ENCODE measurements at regions not wholly inside any gene's neighbourhood (a gene's known extent, or its start where the extent isn't known, plus 50 kb on each side); places are given as distances from the start of the nearest gene placed in this dataset.
"Not testable (repeated sequence)": the region's sequence is repeated elsewhere in the genome, so short reads cannot be mapped to it uniquely, and the experiment has no call there.

- Histone ChIP-seq H3K4me1 (ENCODE audit: control insufficient read depth, insufficient read depth, low read length, poor library complexity, severe bottlenecking) (no peaks in the 10 kb centered on the region), H3K9me3 (ENCODE audit: control insufficient read depth, low read length) (no peaks in the 10 kb centered on the region), H3K4me3 (ENCODE audit: insufficient read depth, low read depth, low read length, poor library complexity, severe bottlenecking) (no peak overlapping the region), H3K27ac (ENCODE audit: insufficient read depth, low read length, poor library complexity, severe bottlenecking) (no peak overlapping the region), H3K27me3 (replicated peaks; ENCODE audit: control insufficient read depth, insufficient read depth, low read length, poor library complexity, severe bottlenecking) (no peaks in the 10 kb centered on the region), H3K36me3 (ENCODE audit: control insufficient read depth, insufficient read depth, low read length) (no peaks in the 10 kb centered on the region)
- no peak for DNase-seq
Measured at GRCh38 chr12:76646366-76646765, 86.8 kb upstream of the OSBPL8 start.

- H3K27ac ChIP-seq (ENCODE audit: insufficient read depth, low read length, poor library complexity, severe bottlenecking): no peak overlapping the region
- H3K4me1 ChIP-seq (ENCODE audit: control insufficient read depth, insufficient read depth, low read length, poor library complexity, severe bottlenecking): no peaks in the 10 kb centered on the region
- H3K27me3 ChIP-seq (replicated peaks; ENCODE audit: control insufficient read depth, insufficient read depth, low read length, poor library complexity, severe bottlenecking): no peaks in the 10 kb centered on the region
- DNase-seq: no peak
- H3K9me3 ChIP-seq (ENCODE audit: control insufficient read depth, low read length): no peaks in the 10 kb centered on the region
- no peaks in the 10 kb centered on the region for H3K36me3 ChIP-seq (ENCODE audit: control insufficient read depth, insufficient read depth, low read length)
- no peak overlapping the region for H3K4me3 ChIP-seq (ENCODE audit: insufficient read depth, low read depth, low read length, poor library complexity, severe bottlenecking)
Measured at GRCh38 chr12:76649099-76649498, 89.5 kb upstream of the OSBPL8 start.

GRCh38 chr12:76652402-76652801 is 92.8 kb upstream of the OSBPL8 start:
- no peaks in the 10 kb centered on the region for H3K9me3 ChIP-seq (ENCODE audit: control insufficient read depth, low read length)
- no peaks in the 10 kb centered on the region for H3K4me1 ChIP-seq (ENCODE audit: control insufficient read depth, insufficient read depth, low read length, poor library complexity, severe bottlenecking)
- no peaks in the 10 kb centered on the region for H3K36me3 ChIP-seq (ENCODE audit: control insufficient read depth, insufficient read depth, low read length)
- no peaks in the 10 kb centered on the region for H3K27me3 ChIP-seq (replicated peaks; ENCODE audit: control insufficient read depth, insufficient read depth, low read length, poor library complexity, severe bottlenecking)
- H3K4me3 ChIP-seq (ENCODE audit: insufficient read depth, low read depth, low read length, poor library complexity, severe bottlenecking): no peak overlapping the region
- H3K27ac ChIP-seq (ENCODE audit: insufficient read depth, low read length, poor library complexity, severe bottlenecking): no peak overlapping the region
- no peak for DNase-seq

DNA sequence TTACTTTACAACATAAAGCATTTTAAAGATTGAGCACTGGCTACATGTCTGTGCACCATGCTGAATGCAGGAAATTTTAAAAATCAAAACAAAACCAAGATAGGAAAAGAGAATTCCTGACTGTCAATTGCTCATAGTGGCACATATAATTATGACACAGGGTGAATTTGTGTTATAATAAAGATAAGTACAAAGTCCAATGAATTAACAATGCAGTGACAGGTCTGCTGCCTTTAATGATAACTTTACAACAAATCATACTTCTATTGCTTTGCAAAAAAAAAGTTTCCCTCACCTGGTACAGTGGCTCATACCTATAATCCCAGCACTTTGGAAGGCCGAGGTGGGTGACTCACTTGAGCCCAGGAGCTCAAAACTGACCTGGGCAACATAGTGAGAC is 93.8 kb upstream of the OSBPL8 start:
- H3K4me3 ChIP-seq (ENCODE audit: insufficient read depth, low read depth, low read length, poor library complexity, severe bottlenecking): no peak overlapping the region
- H3K27me3 ChIP-seq (replicated peaks; ENCODE audit: control insufficient read depth, insufficient read depth, low read length, poor library complexity, severe bottlenecking): no peaks in the 10 kb centered on the region
- no peaks in the 10 kb centered on the region for H3K36me3 ChIP-seq (ENCODE audit: control insufficient read depth, insufficient read depth, low read length)
- no peak for DNase-seq
- H3K27ac ChIP-seq (ENCODE audit: insufficient read depth, low read length, poor library complexity, severe bottlenecking): no peak overlapping the region
- H3K4me1 ChIP-seq (ENCODE audit: control insufficient read depth, insufficient read depth, low read length, poor library complexity, severe bottlenecking): no peaks in the 10 kb centered on the region
- no peaks in the 10 kb centered on the region for H3K9me3 ChIP-seq (ENCODE audit: control insufficient read depth, low read length)

DNA sequence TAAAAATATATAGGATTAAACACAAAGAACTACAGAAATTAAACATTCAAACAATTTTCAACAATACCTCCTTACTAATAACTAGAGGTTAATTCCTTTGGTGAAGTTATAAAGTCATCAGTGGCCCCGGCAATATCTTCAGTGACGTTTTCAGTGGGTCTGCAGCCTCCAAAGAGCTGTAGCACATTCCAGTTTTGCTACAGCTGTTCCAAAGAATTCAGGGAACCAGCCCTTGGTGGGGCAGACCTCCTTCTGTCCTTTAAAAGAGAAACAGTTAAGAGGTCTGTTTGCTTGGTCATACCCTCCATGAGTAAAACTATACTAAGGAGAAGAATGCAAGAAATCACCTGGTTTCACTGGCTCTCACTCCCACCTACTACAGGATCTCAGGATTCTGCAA is 99.2 kb upstream of the ZDHHC17 start:
- no peaks in the 10 kb centered on the region for H3K36me3 ChIP-seq (ENCODE audit: control insufficient read depth, insufficient read depth, low read length)
- no peak for DNase-seq
- no peaks in the 10 kb centered on the region for H3K4me1 ChIP-seq (ENCODE audit: control insufficient read depth, insufficient read depth, low read length, poor library complexity, severe bottlenecking)

GRCh38 chr12:76666290-76666835 is 97.6 kb upstream of the ZDHHC17 start:
- H3K27me3 ChIP-seq (replicated peaks; ENCODE audit: control insufficient read depth, insufficient read depth, low read length, poor library complexity, severe bottlenecking): no peaks in the 10 kb centered on the region
- no peaks in the 10 kb centered on the region for H3K4me1 ChIP-seq (ENCODE audit: control insufficient read depth, insufficient read depth, low read length, poor library complexity, severe bottlenecking)
- H3K36me3 ChIP-seq (ENCODE audit: control insufficient read depth, insufficient read depth, low read length): no peaks in the 10 kb centered on the region
- H3K9me3 ChIP-seq (ENCODE audit: control insufficient read depth, low read length): no peaks in the 10 kb centered on the region
- no peak for DNase-seq
- no peak overlapping the region for H3K4me3 ChIP-seq (ENCODE audit: insufficient read depth, low read depth, low read length, poor library complexity, severe bottlenecking)
- no peak overlapping the region for H3K27ac ChIP-seq (ENCODE audit: insufficient read depth, low read length, poor library complexity, severe bottlenecking)

More for the DNA sequence above, 99.2 kb upstream of the ZDHHC17 start:
- no peak overlapping the region for H3K27ac ChIP-seq (ENCODE audit: insufficient read depth, low read length, poor library complexity, severe bottlenecking)
- no peaks in the 10 kb centered on the region for H3K27me3 ChIP-seq (replicated peaks; ENCODE audit: control insufficient read depth, insufficient read depth, low read length, poor library complexity, severe bottlenecking)
- H3K4me3 ChIP-seq (ENCODE audit: insufficient read depth, low read depth, low read length, poor library complexity, severe bottlenecking): no peak overlapping the region
- H3K9me3 ChIP-seq (ENCODE audit: control insufficient read depth, low read length): no peaks in the 10 kb centered on the region

DNA sequence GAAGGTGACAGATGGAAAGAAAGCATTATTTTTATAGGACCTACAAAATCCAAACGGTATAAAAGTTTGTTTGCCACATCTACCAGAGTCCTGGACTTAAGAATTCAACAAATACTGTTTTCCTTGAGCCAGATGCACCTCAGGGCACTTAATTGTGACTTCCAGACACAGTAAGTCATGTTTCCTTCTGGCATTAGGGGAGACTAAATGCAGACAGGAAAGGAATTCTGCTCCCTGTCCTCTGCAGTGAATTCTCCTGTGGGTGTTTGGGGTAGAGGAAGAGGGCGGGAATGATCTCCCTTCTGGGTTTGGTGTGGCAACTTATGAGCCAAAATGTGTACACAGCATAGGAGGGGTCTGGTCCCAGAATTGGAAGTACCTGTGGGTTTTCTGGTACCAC is 93.9 kb upstream of the ZDHHC17 start:
- no peak overlapping the region for H3K27ac ChIP-seq (ENCODE audit: insufficient read depth, low read length, poor library complexity, severe bottlenecking)
- H3K9me3 ChIP-seq (ENCODE audit: control insufficient read depth, low read length): no peaks in the 10 kb centered on the region
- no peak overlapping the region for H3K4me3 ChIP-seq (ENCODE audit: insufficient read depth, low read depth, low read length, poor library complexity, severe bottlenecking)
- H3K36me3 ChIP-seq (ENCODE audit: control insufficient read depth, insufficient read depth, low read length): no peaks in the 10 kb centered on the region
- no peaks in the 10 kb centered on the region for H3K27me3 ChIP-seq (replicated peaks; ENCODE audit: control insufficient read depth, insufficient read depth, low read length, poor library complexity, severe bottlenecking)
- no peaks in the 10 kb centered on the region for H3K4me1 ChIP-seq (ENCODE audit: control insufficient read depth, insufficient read depth, low read length, poor library complexity, severe bottlenecking)
- no peak for DNase-seq

- no peak overlapping the region for H3K4me3 ChIP-seq (ENCODE audit: insufficient read depth, low read depth, low read length, poor library complexity, severe bottlenecking)
- H3K4me1 ChIP-seq (ENCODE audit: control insufficient read depth, insufficient read depth, low read length, poor library complexity, severe bottlenecking): no peaks in the 10 kb centered on the region
- H3K36me3 ChIP-seq (ENCODE audit: control insufficient read depth, insufficient read depth, low read length): no peaks in the 10 kb centered on the region
- H3K27me3 ChIP-seq (replicated peaks; ENCODE audit: control insufficient read depth, insufficient read depth, low read length, poor library complexity, severe bottlenecking): no peaks in the 10 kb centered on the region
- no peaks in the 10 kb centered on the region for H3K9me3 ChIP-seq (ENCODE audit: control insufficient read depth, low read length)
- no peak overlapping the region for H3K27ac ChIP-seq (ENCODE audit: insufficient read depth, low read length, poor library complexity, severe bottlenecking)
- DNase-seq: no peak
Measured at GRCh38 chr12:76670776-76671175, 93.1 kb upstream of the ZDHHC17 start.

DNA sequence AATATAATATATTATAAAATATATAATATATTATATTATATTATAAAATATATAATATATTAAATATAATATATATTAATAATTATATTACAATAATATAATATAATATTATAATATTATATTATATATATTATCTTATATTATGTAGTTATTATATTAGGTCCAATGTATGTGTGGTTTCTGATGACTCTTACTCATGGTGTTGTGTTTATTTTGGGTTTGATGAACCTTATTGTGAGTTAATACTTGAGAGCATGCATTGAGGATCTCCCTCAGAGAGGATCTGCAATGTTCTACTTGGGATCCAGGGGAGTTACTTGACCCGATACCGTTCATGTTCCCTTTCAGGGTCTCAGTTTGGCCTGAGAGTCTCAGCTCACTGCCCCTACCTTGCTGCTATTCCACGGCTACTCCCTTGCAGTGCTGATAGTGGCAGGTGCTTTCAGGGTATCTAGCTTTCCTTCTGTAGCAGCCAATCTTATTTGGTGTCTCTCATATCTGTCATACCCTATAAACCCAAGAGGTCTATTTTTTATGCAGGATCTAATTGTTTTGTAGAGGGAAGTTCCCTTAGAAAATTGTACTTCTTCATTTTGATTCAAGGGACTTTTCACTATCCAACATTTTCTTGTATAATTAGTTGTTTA is 89.1 kb upstream of the ZDHHC17 start:
- DNase-seq: no peak
- H3K27me3 ChIP-seq (replicated peaks; ENCODE audit: control insufficient read depth, insufficient read depth, low read length, poor library complexity, severe bottlenecking): no peaks in the 10 kb centered on the region
- no peak overlapping the region for H3K4me3 ChIP-seq (ENCODE audit: insufficient read depth, low read depth, low read length, poor library complexity, severe bottlenecking)
- H3K4me1 ChIP-seq (ENCODE audit: control insufficient read depth, insufficient read depth, low read length, poor library complexity, severe bottlenecking): no peaks in the 10 kb centered on the region
- H3K9me3 ChIP-seq (ENCODE audit: control insufficient read depth, low read length): no peaks in the 10 kb centered on the region
- no peaks in the 10 kb centered on the region for H3K36me3 ChIP-seq (ENCODE audit: control insufficient read depth, insufficient read depth, low read length)
- H3K27ac ChIP-seq (ENCODE audit: insufficient read depth, low read length, poor library complexity, severe bottlenecking): no peak overlapping the region

DNA sequence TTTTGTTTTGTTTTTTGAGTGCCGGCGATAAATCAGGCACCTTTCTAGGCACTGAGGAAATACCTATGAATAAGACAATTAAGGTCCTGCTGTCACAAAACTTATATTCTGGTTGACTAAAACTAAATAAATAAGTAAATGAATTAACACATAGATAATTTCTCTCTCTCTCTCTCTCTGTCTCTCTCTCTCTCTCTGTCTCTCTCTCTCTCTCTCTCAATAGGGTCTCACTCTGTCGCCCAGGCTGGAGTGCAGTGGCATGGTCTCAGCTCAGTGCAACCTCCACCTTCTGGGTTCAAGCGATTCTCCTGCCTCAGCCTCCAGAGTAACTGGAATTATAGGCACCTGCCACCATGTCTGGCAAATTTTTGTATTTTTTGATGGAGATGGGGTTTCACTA is 87.7 kb upstream of the ZDHHC17 start:
- not testable (repeated sequence) for H3K27me3 ChIP-seq (replicated peaks; ENCODE audit: control insufficient read depth, insufficient read depth, low read length, poor library complexity, severe bottlenecking); H3K4me3 ChIP-seq (ENCODE audit: insufficient read depth, low read depth, low read length, poor library complexity, severe bottlenecking); H3K36me3 ChIP-seq (ENCODE audit: control insufficient read depth, insufficient read depth, low read length); DNase-seq; H3K4me1 ChIP-seq (ENCODE audit: control insufficient read depth, insufficient read depth, low read length, poor library complexity, severe bottlenecking); H3K27ac ChIP-seq (ENCODE audit: insufficient read depth, low read length, poor library complexity, severe bottlenecking); H3K9me3 ChIP-seq (ENCODE audit: control insufficient read depth, low read length)
